ENCODE measurements at regions not wholly inside any gene's neighbourhood (a gene's known extent, or its start where the extent isn't known, plus 50 kb on each side); places are given as distances from the start of the nearest gene placed in this dataset.

- Histone ChIP-seq H3K36me3 (ENCODE audit: low read length) (no peaks in the 10 kb centered on the region), H3F3A (ENCODE audit: insufficient read depth) (no peaks in the 10 kb centered on the region), H3K27me3 (ENCODE audit: low read length) (no peaks in the 10 kb centered on the region), H3K9me2 (replicated peaks; ENCODE audit: insufficient read depth, low read length) (no peaks in the 10 kb centered on the region), H3K4me2 (ENCODE audit: low read depth, low read length, poor library complexity, severe bottlenecking) (no peak overlapping the region), H3K27ac (ENCODE audit: low read depth, low read length) (no peak overlapping the region), H3K79me2 (ENCODE audit: insufficient read depth, low read length) (no peaks in the 10 kb centered on the region), H3K4me3 (ENCODE audit: insufficient read depth, low read length, poor library complexity, severe bottlenecking) (no peak overlapping the region), H4K20me1 (ENCODE audit: low read depth, low read length) (no peaks in the 10 kb centered on the region), H3K9ac (ENCODE audit: low read length) (no peak overlapping the region), H2AFZ (ENCODE audit: low read depth, low read length, severe bottlenecking) (no peak overlapping the region), H3K9me3 (ENCODE audit: insufficient read depth, low read length) (no peaks in the 10 kb centered on the region)
- TF ChIP-seq EZH2phosphoT487 (conservative IDR thresholded peaks at IDR 0.05; ENCODE audit: low read length), result no peak
- TF ChIP-seq CTCF (IDR thresholded peaks at IDR 0.05; ENCODE audit: insufficient read depth, low read length, poor library complexity, severe bottlenecking), result no peak
Measured at GRCh38 chr14:71654810-71655209, 277.4 kb upstream of the RGS6 start.

- Histone ChIP-seq H3K27me3 (ENCODE audit: low read length) (no peaks in the 10 kb centered on the region), H2AFZ (ENCODE audit: low read depth, low read length, severe bottlenecking) (no peak overlapping the region), H3K9ac (ENCODE audit: low read length) (no peak overlapping the region), H3K4me2 (ENCODE audit: low read depth, low read length, poor library complexity, severe bottlenecking) (no peak overlapping the region), H3K79me2 (ENCODE audit: insufficient read depth, low read length) (no peaks in the 10 kb centered on the region), H3K9me3 (ENCODE audit: insufficient read depth, low read length) (no peaks in the 10 kb centered on the region), H3K4me3 (ENCODE audit: insufficient read depth, low read length, poor library complexity, severe bottlenecking) (no peak overlapping the region), H3K36me3 (ENCODE audit: low read length) (no peaks in the 10 kb centered on the region), H4K20me1 (ENCODE audit: low read depth, low read length) (no peaks in the 10 kb centered on the region), H3K27ac (ENCODE audit: low read depth, low read length) (no peak overlapping the region), H3K9me2 (replicated peaks; ENCODE audit: insufficient read depth, low read length) (no peaks in the 10 kb centered on the region), H3F3A (ENCODE audit: insufficient read depth) (no peaks in the 10 kb centered on the region)
- TF ChIP-seq CTCF (IDR thresholded peaks at IDR 0.05; ENCODE audit: insufficient read depth, low read length, poor library complexity, severe bottlenecking) (no peak), EZH2phosphoT487 (conservative IDR thresholded peaks at IDR 0.05; ENCODE audit: low read length) (no peak)
Measured at GRCh38 chr14:71658261-71658860, 273.9 kb upstream of the RGS6 start.

- H3K4me3 ChIP-seq (ENCODE audit: insufficient read depth, low read length, poor library complexity, severe bottlenecking), result no peak overlapping the region
- no peak overlapping the region for H3K27ac ChIP-seq (ENCODE audit: low read depth, low read length)
- TF ChIP-seq CTCF (IDR thresholded peaks at IDR 0.05; ENCODE audit: insufficient read depth, low read length, poor library complexity, severe bottlenecking) (no peak), EZH2phosphoT487 (conservative IDR thresholded peaks at IDR 0.05; ENCODE audit: low read length) (no peak)
- no peaks in the 10 kb centered on the region for H4K20me1 ChIP-seq (ENCODE audit: low read depth, low read length)
- no peaks in the 10 kb centered on the region for H3F3A ChIP-seq (ENCODE audit: insufficient read depth)
- H3K4me2 ChIP-seq (ENCODE audit: low read depth, low read length, poor library complexity, severe bottlenecking), result no peak overlapping the region
- H3K9ac ChIP-seq (ENCODE audit: low read length), result no peak overlapping the region
- no peaks in the 10 kb centered on the region for H3K9me2 ChIP-seq (replicated peaks; ENCODE audit: insufficient read depth, low read length)
- H3K27me3 ChIP-seq (ENCODE audit: low read length), result no peaks in the 10 kb centered on the region
- H3K79me2 ChIP-seq (ENCODE audit: insufficient read depth, low read length), result no peaks in the 10 kb centered on the region
- H3K36me3 ChIP-seq (ENCODE audit: low read length), result no peaks in the 10 kb centered on the region
- no peaks in the 10 kb centered on the region for H3K9me3 ChIP-seq (ENCODE audit: insufficient read depth, low read length)
- H2AFZ ChIP-seq (ENCODE audit: low read depth, low read length, severe bottlenecking), result no peak overlapping the region
Measured at GRCh38 chr14:71659159-71659558, 273.1 kb upstream of the RGS6 start.

All from SU-DHL-6 (cell line).